AG04449 (cell line): ENCODE measurements at regions not wholly inside any gene's neighbourhood (a gene's known extent, or its start where the extent isn't known, plus 50 kb on each side); places are given as distances from the start of the nearest gene placed in this dataset.

Experiments used
- CTCF ChIA-PET: fragments of 350-600 bp; formaldehyde crosslinking; extraction: SDS; loops from one replicate; lab custom pipeline; 2021; ENCODE audit warnings: antibody characterized with exemption; lab: Yijun Ruan, JAX
- POLR2A ChIA-PET: fragments of 400-600, 350-600 bp; formaldehyde crosslinking; extraction: SDS; loops from one replicate; lab custom pipeline; 2020; ENCODE audit warnings: antibody characterized with exemption, inconsistent platforms; lab: Yijun Ruan, JAX
- DNase-seq: peaks from one replicate; pipeline ENCODE4 v3.0.0-alpha.2; 2010; ENCODE audit warnings: low read depth, low spot score
- H3K4me3 ChIP-seq: 2 replicates; pipeline ENCODE4 v1.5.1; 2011; ENCODE audit warnings: low read depth, mild to moderate bottlenecking, control low read depth, low read length
- TF ChIP-seq, protein P1 (sequence below): IDR thresholded peaks from one replicate; pipeline ENCODE4 v1.5.1; 2011; ENCODE audit warnings: mild to moderate bottlenecking, moderate library complexity, low read length, control low read depth, inconsistent platforms; ENCODE audit not compliant: insufficient read depth; ENCODE audit errors: missing control alignments

DNA sequence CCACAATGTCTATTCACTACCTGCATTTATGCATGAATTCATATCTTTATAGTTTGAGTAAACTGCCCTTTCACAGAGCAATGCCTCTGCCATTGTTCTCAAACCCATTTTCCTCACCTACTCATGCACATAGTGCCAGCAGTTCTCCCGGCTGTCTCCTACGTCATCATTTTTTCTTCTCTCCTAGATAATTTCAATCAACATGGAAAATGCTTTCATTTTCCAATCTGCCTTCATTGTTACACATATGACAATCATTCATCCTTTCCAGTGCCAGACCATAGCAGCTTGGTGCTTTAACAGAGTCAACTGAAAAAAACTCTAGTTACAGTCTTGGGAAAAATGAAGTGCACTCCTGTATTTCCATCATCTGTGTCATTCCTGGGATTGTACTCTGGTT, 514.8 kb upstream of the CTNND2 start:
- CTCF ChIA-PET = no interaction called here
- no peak for DNase-seq
- POLR2A ChIA-PET = no interaction called here
- TF ChIP-seq, protein P1, sequence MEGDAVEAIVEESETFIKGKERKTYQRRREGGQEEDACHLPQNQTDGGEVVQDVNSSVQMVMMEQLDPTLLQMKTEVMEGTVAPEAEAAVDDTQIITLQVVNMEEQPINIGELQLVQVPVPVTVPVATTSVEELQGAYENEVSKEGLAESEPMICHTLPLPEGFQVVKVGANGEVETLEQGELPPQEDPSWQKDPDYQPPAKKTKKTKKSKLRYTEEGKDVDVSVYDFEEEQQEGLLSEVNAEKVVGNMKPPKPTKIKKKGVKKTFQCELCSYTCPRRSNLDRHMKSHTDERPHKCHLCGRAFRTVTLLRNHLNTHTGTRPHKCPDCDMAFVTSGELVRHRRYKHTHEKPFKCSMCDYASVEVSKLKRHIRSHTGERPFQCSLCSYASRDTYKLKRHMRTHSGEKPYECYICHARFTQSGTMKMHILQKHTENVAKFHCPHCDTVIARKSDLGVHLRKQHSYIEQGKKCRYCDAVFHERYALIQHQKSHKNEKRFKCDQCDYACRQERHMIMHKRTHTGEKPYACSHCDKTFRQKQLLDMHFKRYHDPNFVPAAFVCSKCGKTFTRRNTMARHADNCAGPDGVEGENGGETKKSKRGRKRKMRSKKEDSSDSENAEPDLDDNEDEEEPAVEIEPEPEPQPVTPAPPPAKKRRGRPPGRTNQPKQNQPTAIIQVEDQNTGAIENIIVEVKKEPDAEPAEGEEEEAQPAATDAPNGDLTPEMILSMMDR = no peak
- H3K4me3 ChIP-seq = no peak overlapping the region

DNA sequence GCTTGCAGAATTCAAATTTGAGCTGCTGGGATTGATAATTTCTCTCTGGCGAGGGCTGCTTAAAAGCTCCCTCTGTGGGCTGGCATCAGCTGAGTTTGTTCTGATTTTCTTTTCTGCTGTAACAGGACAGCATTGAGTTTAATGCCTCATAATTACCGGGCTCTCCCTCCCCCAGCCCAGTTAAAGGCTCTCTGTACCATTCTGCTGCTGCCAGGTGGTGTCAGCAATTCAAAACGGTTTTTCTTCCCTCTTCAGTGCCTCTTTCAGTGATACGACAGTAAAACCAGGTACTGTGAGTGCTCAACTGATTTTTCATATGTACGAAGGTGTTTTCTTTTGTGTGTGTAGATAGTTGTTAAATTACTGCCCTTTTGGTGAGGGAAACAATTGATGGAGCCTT, 509.3 kb upstream of the CTNND2 start:
- no peak overlapping the region for H3K4me3 ChIP-seq
- ChIA-PET POLR2A (no interaction called here), CTCF (no interaction called here)
- DNase-seq = no peak
- TF ChIP-seq, protein P1 = no peak

DNA sequence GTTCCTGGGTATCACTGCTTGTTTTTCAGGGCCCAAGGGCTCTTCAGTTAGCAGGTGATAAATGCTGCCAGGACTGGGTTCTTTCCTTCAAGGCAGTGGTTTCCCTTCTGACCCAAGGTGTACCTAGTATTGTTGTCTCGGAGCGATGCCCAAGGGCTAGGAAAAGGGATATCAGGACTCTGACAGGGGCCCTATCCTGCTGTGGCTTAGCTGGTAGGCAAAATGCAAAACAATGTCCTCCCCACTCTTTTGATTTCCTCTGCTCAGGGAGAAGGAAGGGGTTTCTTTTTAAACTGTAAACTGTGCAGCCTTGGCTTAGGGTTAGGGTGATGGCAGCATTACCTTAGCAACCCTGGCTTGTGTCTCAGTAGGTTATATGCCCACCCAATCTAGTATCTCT, 508.8 kb upstream of the CTNND2 start:
- ChIA-PET POLR2A (no interaction called here), CTCF (no interaction called here)
- TF ChIP-seq, protein P1 = no peak
- H3K4me3 ChIP-seq = no peak overlapping the region
- no peak for DNase-seq

DNA sequence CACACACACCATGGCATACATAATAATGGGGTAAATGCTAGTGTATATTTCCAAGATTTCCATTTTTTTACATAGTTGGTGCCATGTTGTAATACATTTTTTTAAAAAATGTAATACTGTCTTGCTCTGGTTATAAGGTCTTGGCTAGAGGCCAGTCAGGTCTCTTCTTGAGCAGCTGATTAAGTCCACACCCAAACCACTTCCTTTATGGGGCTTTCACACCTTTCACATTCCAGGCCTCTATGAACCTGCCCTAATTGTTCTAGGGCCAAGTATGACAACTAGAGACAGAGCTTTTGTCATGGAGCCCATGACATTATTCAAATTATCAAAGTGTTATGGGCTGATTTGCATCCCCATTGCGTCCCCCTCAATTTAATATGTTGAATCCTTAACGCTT, 495.6 kb upstream of the CTNND2 start:
- ChIA-PET POLR2A (no interaction called here), CTCF (no interaction called here)
- TF ChIP-seq, protein P1 = no peak
- DNase-seq = no peak
- H3K4me3 ChIP-seq = no peak overlapping the region

DNA sequence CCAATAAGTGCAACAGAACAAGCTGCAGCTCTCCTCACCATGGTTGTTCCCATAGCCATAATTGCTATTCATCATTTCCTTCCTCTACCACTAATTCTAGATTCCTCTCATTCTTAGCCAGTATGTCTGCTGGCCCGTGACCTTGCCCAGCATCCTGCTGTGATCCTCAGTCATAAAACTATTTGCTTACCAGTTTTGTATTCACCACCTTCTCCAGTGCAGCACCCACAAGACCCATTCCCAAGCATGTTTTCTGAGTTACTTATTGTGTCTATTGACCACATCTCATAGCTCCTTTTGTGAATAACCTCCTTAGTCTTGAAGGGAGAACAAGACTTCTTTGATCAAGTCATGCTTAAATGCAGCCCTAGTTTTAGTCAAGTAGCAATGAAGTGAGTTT, 488.0 kb upstream of the CTNND2 start:
- ChIA-PET POLR2A (no interaction called here), CTCF (no interaction called here)
- TF ChIP-seq, protein P1 = no peak
- H3K4me3 ChIP-seq = no peak overlapping the region
- no peak for DNase-seq

DNA sequence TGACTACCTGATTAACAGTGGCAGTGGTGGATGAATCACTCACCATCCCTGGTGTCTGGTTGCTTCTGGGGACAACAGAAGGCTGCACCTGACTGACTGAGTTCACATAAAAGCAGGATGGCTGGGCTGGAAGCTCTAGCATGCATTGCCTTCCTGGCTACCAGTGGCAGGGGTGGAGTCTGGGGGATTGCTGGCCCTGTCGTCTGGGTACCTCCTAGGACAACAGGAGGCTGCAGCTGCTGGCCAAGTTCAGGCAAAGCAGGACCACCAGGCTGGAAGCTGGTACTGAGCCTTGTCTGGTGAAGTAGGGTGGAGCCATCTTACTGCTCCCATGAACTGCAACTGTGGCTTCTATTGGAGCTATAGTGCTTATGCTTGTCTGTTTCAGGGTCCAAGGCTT, 480.8 kb upstream of the CTNND2 start:
- TF ChIP-seq, protein P1 = no peak
- no peak overlapping the region for H3K4me3 ChIP-seq
- DNase-seq = no peak
- ChIA-PET POLR2A (no interaction called here), CTCF (no interaction called here)
